ENCODE measurements at regions not wholly inside any gene's neighbourhood (a gene's known extent, or its start where the extent isn't known, plus 50 kb on each side); places are given as distances from the start of the nearest gene placed in this dataset.
"Not testable (repeated sequence)": the region's sequence is repeated elsewhere in the genome, so short reads cannot be mapped to it uniquely, and the experiment has no call there.

DNA sequence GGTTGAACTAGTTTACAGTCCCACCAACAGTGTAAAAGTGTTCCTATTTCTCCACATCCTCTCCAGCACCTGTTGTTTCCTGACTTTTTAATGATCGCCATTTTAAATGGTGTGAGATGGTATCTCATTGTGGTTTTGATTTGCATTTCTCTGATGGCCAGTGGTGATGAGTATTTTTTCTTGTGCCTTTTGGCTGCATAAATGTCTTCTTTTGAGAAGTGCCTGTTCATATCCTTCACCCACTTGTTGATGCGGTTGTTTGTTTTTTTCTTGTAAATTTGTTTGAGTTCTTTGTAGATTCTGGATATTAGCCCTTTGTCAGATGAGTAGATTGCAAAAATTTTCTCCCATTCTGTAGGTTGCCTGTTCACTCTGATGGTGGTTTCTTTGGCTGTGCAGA is 462.0 kb upstream of the ZMIZ1 start:
- TF ChIP-seq CTCF (IDR thresholded peaks at IDR 0.05; ENCODE audit: low read length); EZH2 (IDR thresholded peaks at IDR 0.05; ENCODE audit: borderline replicate concordance, low read length): not testable (repeated sequence)
